CD4-positive, CD25-positive, alpha-beta regulatory T cell (primary cell): ENCODE measurements at regions not wholly inside any gene's neighbourhood (a gene's known extent, or its start where the extent isn't known, plus 50 kb on each side); places are given as distances from the start of the nearest gene placed in this dataset.

Experiments
- ATAC-seq, 2 donors: fragments of 150-1000 bp; cut with Tn5 transposase; one replicate each; pipeline ENCODE4 v1.10.0; 2021; ENCODE audit warnings: low read depth in 2 of 2, moderate number of reproducible peaks in 2 of 2, moderate library complexity in 1 of 2
- DNase-seq, 3 donors: peaks; one replicate each; pipeline versions ENCODE4 v3.0.0 to v3.0.0-alpha.2; 2012 to 2022; ENCODE audit warnings: mixed read lengths in 1 of 3
- H3K27ac ChIP-seq: one replicate; pipeline ENCODE4 v1.7.0; 2013; ENCODE audit warnings: mild to moderate bottlenecking, low read length; ENCODE audit not compliant: insufficient read depth, poor library complexity, severe bottlenecking
- H3K27me3 ChIP-seq: one replicate; pipeline ENCODE4 v1.7.0; 2013; ENCODE audit warnings: low read length; ENCODE audit not compliant: control insufficient read depth, insufficient read depth
- H3K36me3 ChIP-seq: one replicate; pipeline ENCODE4 v1.7.0; 2013; ENCODE audit warnings: mild to moderate bottlenecking, low read length, moderate library complexity; ENCODE audit not compliant: control insufficient read depth, insufficient read depth
- H3K4me1 ChIP-seq: 2 replicates; pipeline ENCODE4 v1.7.0; 2013; ENCODE audit warnings: mild to moderate bottlenecking, low read length; ENCODE audit not compliant: insufficient read depth, control insufficient read depth, poor library complexity, severe bottlenecking
- H3K4me3 ChIP-seq: one replicate; pipeline ENCODE4 v1.7.0; 2013; ENCODE audit warnings: low read depth, mild to moderate bottlenecking, low read length, moderate library complexity
- H3K9me3 ChIP-seq, 2 experiments: 1 replicate in 1 of 2; 2 replicates in 1 of 2; pipeline ENCODE4 v1.7.0; 2013; ENCODE audit warnings: low read length in 2 of 2, mild to moderate bottlenecking in 1 of 2, moderate library complexity in 1 of 2; ENCODE audit not compliant: control insufficient read depth in 2 of 2
- H3K27ac Mint-ChIP-seq, 3 donors: one replicate each; pipeline ENCODE4 v1.8.0; 2020 to 2022; ENCODE audit warnings: mild to moderate bottlenecking in 3 of 3, mixed read lengths in 3 of 3, moderate library complexity in 2 of 3
- H3K27me3 Mint-ChIP-seq: one replicate; pipeline ENCODE4 v1.8.0; 2022; ENCODE audit warnings: mild to moderate bottlenecking, mixed read lengths
- H3K36me3 Mint-ChIP-seq: one replicate; pipeline ENCODE4 v1.8.0; 2020; ENCODE audit warnings: mixed read lengths
- H3K4me1 Mint-ChIP-seq, 4 donors: one replicate each; pipeline ENCODE4 v1.8.0; 2020 to 2022; ENCODE audit warnings: mixed read lengths in 4 of 4, mild to moderate bottlenecking in 1 of 4
- H3K4me3 Mint-ChIP-seq, 4 donors: one replicate each; pipeline ENCODE4 v1.8.0; 2020 to 2022; ENCODE audit warnings: mild to moderate bottlenecking in 4 of 4, mixed read lengths in 4 of 4, moderate library complexity in 3 of 4
- H3K9me3 Mint-ChIP-seq, 7 donors: one replicate each; pipeline ENCODE4 v1.8.0; 2020 to 2022; ENCODE audit warnings: mixed read lengths in 7 of 7, mild to moderate bottlenecking in 3 of 7, moderate library complexity in 2 of 7

DNA sequence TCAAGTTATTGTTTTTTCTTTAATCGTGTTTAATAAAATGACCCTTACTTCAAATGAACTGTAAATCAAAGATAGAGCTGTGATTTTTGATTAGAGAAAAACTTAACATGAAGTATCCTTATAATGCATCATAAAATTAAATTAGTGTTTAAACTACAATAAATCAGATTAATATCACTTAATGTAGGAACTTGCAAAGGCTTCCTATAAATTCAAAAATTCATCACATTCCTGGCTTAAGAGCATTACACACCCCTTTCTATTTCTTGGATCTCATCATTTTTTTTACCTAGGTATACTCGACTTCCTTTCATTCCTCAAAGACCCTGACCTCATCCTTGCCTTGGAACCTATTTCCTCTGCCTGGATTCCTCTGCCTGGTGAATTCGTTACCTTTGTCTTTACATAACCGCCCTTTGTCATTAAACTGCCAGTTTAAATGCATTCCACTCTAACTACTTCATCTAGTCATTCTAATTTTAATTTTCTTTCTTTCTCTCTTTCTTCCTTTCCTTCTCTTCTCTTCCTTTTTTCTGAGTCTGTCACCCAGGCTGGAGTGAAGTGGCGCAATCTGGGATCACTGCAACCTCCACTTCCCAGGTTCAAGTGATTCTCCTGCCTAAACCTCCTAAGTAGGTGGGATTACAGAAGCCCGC, 1244.5 kb downstream of the OTOL1 start:
- H3K9me3 Mint-ChIP-seq = peaks cover 1 to 11% (median 3%) of the 10 kb centered on the region in 7 donors
- DNase-seq (no peak), ATAC-seq (no peak)
- H3K36me3 Mint-ChIP-seq = no peaks in the 10 kb centered on the region
- H3K4me1 Mint-ChIP-seq = no peaks in the 10 kb centered on the region
- no peak overlapping the region for H3K4me3 ChIP-seq
- no peak overlapping the region for H3K4me3 Mint-ChIP-seq
- no peaks in the 10 kb centered on the region for H3K27me3 ChIP-seq
- no peaks in the 10 kb centered on the region for H3K4me1 ChIP-seq
- no peaks in the 10 kb centered on the region for H3K36me3 ChIP-seq
- H3K27ac Mint-ChIP-seq = no peak overlapping the region
- H3K9me3 ChIP-seq = no peaks in the 10 kb centered on the region
- H3K27me3 Mint-ChIP-seq = no peaks in the 10 kb centered on the region
- H3K27ac ChIP-seq = no peak overlapping the region

DNA sequence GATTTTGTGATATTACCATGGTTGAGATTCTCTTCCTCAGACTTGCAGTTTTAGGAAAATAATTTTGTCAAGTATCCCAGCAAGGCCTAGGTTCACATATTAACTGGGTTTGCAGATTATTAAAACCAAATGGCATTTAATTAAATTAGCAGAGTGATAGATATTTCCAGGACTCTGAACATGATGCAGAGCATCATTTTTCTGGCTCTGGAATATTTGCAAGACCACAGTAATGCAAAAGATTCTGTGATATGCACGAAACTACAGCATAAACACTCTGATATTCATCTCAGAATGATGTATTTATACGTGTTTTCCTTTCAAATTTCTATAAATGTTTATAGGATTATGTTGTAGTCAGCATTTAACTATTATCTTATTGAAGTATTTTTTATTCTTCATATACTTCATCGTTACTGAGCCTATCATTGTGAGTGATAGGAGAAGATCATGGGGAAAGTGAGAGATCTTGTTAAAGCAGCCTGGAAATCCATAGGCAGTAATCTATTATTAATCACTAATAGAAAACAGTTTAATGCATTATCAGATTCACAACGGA, 1245.6 kb downstream of the OTOL1 start:
- no peaks in the 10 kb centered on the region for H3K4me1 ChIP-seq
- H3K9me3 ChIP-seq = no peaks in the 10 kb centered on the region
- Mint-ChIP-seq H3K9me3 (peaks cover 3 to 15% (median 4%) of the 10 kb centered on the region in 7 donors), H3K4me3 (no peak overlapping the region), H3K4me1 (no peaks in the 10 kb centered on the region), H3K36me3 (no peaks in the 10 kb centered on the region), H3K27me3 (no peaks in the 10 kb centered on the region), H3K27ac (no peak overlapping the region)
- H3K27ac ChIP-seq = no peak overlapping the region
- no peak for ATAC-seq
- no peaks in the 10 kb centered on the region for H3K36me3 ChIP-seq
- no peak for DNase-seq
- no peak overlapping the region for H3K4me3 ChIP-seq
- H3K27me3 ChIP-seq = no peaks in the 10 kb centered on the region

DNA sequence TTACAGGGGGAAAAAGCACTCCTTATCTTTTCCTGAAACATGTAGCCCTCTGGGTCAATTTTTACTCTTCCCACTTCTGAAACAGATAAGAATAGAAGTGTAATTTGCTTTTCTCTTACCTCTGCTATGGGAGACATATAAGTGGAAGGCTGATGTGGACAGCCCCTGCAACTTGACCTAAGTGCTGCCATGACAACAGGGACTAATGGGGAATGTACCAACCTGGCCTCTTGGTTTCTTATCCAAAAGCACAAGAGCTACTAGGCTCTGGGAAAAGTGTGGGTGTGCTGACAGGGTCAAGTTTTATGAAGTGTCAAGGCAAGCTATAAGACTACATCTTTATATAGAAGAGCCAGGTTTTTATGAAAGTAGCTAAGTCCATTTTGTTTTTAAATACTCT, 1246.5 kb downstream of the OTOL1 start:
- no peak for DNase-seq
- no peak overlapping the region for H3K4me3 Mint-ChIP-seq
- no peaks in the 10 kb centered on the region for H3K27me3 Mint-ChIP-seq
- peaks cover 3 to 18% (median 6%) of the 10 kb centered on the region in 7 donors for H3K9me3 Mint-ChIP-seq
- Histone ChIP-seq H3K4me3 (no peak overlapping the region), H3K4me1 (no peaks in the 10 kb centered on the region), H3K36me3 (no peaks in the 10 kb centered on the region), H3K9me3 (no peaks in the 10 kb centered on the region), H3K27me3 (no peaks in the 10 kb centered on the region), H3K27ac (no peak overlapping the region)
- no peak overlapping the region for H3K27ac Mint-ChIP-seq
- H3K4me1 Mint-ChIP-seq = no peaks in the 10 kb centered on the region
- H3K36me3 Mint-ChIP-seq = no peaks in the 10 kb centered on the region
- ATAC-seq = no peak

DNA sequence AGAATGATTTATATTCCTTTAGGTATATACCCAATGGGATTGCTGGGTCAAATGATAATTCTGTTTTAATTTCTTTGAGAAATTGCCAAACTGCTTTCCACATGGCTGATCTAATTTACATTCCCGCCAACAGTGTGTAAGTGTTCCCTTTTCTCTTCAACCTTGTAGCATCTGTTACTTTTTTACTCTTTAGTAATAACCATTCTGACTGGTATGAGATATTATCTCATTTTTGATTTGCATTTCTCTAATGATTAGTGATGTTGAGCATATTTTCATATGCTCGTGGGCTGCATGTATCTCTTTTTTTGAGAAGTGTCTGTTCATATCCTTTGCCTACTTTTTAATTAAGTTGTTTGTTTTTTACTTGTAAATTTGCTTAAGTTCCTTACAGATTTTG, 1264.2 kb downstream of the OTOL1 start:
- ATAC-seq = no peak
- no peaks in the 10 kb centered on the region for H3K27me3 ChIP-seq
- Mint-ChIP-seq H3K9me3 (peaks cover 0 to 18% (median 4%) of the 10 kb centered on the region in 7 donors), H3K27me3 (no peaks in the 10 kb centered on the region), H3K27ac (no peak overlapping the region), H3K4me1 (no peaks in the 10 kb centered on the region), H3K36me3 (no peaks in the 10 kb centered on the region), H3K4me3 (no peak overlapping the region)
- H3K9me3 ChIP-seq = peaks cover 0 to 7% of the 10 kb centered on the region in 2 experiments
- no peak overlapping the region for H3K4me3 ChIP-seq
- no peak overlapping the region for H3K27ac ChIP-seq
- DNase-seq = no peak
- no peaks in the 10 kb centered on the region for H3K36me3 ChIP-seq
- no peaks in the 10 kb centered on the region for H3K4me1 ChIP-seq

DNA sequence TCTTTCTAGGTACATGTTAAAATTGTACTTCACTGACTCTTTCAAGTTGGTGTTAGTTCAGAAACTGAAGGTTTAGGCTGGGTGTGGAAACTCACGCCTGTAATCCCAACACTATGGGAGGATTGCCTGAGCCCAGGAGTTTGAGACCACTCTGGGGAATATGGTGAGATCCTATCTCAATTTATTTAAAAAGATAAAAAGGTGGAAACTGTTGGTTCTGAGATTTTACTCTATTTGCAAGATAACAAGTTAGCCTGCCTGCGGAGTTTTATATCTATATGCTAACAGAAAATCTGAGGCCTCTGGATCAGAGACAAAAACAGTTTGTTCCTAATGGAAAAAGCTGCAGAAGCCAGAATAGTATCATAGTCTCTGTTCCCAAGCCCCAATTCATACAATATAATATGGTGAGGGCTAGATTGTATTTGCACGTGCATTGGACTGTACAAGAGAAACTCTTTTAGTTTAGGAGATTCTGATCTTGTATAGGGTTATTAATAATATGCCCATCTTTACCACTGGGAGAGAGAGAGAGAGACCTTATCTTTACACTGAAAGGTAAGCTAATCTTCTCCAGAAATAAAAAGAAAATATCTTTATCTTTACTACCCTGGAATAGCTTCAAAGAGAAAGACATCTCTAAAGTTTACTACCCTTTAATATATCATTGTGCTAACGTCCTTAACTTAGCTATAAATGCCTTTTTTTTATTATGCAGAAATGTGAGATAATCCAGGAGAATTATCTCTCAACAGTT, 1267.6 kb downstream of the OTOL1 start:
- H3K4me1 ChIP-seq = no peaks in the 10 kb centered on the region
- Mint-ChIP-seq H3K9me3 (peaks cover 0 to 15% (median 5%) of the 10 kb centered on the region in 7 donors), H3K4me1 (no peaks in the 10 kb centered on the region), H3K4me3 (no peak overlapping the region), H3K27me3 (no peaks in the 10 kb centered on the region), H3K27ac (no peak overlapping the region), H3K36me3 (no peaks in the 10 kb centered on the region)
- H3K4me3 ChIP-seq = no peak overlapping the region
- H3K9me3 ChIP-seq = peaks cover 0 to 7% of the 10 kb centered on the region in 2 experiments
- ATAC-seq (no peak), DNase-seq (no peak)
- H3K27ac ChIP-seq = no peak overlapping the region
- no peaks in the 10 kb centered on the region for H3K27me3 ChIP-seq
- no peaks in the 10 kb centered on the region for H3K36me3 ChIP-seq

DNA sequence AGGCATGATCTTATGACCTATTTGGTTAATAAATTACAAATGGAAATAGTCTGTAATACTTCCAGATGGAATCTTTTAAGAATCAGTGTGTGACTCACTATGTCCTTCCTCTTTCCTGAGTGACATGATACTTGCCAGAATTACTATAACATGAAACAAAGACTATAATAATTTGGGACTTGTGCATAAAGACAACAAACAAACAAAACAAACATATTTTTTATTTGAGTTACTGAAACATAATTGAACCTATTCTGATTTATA, 1268.1 kb downstream of the OTOL1 start:
- no peaks in the 10 kb centered on the region for H3K36me3 ChIP-seq
- DNase-seq = no peak
- no peak overlapping the region for H3K4me3 ChIP-seq
- H3K4me1 ChIP-seq = no peaks in the 10 kb centered on the region
- peaks cover 0 to 7% of the 10 kb centered on the region in 2 experiments for H3K9me3 ChIP-seq
- Mint-ChIP-seq H3K36me3 (no peaks in the 10 kb centered on the region), H3K9me3 (peaks cover 0 to 15% (median 5%) of the 10 kb centered on the region in 7 donors), H3K4me3 (no peak overlapping the region), H3K27me3 (no peaks in the 10 kb centered on the region), H3K27ac (no peak overlapping the region), H3K4me1 (no peaks in the 10 kb centered on the region)
- no peak overlapping the region for H3K27ac ChIP-seq
- ATAC-seq = no peak
- no peaks in the 10 kb centered on the region for H3K27me3 ChIP-seq

DNA sequence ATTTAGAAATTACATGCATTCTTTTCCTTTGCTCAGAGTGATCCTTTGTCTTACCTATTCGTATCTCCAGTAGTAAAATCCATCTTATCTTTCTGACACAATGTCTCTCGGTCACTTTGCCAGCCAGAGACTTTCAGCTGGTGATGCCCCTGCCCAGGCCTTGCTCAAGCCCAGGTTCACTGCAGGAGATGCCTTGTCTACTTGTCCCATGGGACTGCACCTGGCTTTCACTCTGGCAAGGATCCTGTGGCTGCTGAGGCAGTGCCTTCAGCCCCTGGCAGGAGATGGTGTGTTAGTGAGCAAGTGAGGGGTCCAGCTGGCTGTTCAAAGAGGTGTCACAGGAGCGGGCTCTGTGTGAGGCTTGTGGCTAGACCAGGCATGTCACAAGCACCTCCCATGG, 1268.9 kb downstream of the OTOL1 start:
- no peak overlapping the region for H3K27ac ChIP-seq
- H3K36me3 ChIP-seq = no peaks in the 10 kb centered on the region
- no peak overlapping the region for H3K27ac Mint-ChIP-seq
- no peak overlapping the region for H3K4me3 ChIP-seq
- no peaks in the 10 kb centered on the region for H3K4me1 Mint-ChIP-seq
- H3K9me3 ChIP-seq = peaks cover 0 to 7% of the 10 kb centered on the region in 2 experiments
- DNase-seq (no peak), ATAC-seq (no peak)
- H3K27me3 Mint-ChIP-seq = no peaks in the 10 kb centered on the region
- H3K4me1 ChIP-seq = no peaks in the 10 kb centered on the region
- no peak overlapping the region for H3K4me3 Mint-ChIP-seq
- H3K27me3 ChIP-seq = no peaks in the 10 kb centered on the region
- no peaks in the 10 kb centered on the region for H3K36me3 Mint-ChIP-seq
- peaks cover 0 to 13% (median 5%) of the 10 kb centered on the region in 7 donors for H3K9me3 Mint-ChIP-seq

DNA sequence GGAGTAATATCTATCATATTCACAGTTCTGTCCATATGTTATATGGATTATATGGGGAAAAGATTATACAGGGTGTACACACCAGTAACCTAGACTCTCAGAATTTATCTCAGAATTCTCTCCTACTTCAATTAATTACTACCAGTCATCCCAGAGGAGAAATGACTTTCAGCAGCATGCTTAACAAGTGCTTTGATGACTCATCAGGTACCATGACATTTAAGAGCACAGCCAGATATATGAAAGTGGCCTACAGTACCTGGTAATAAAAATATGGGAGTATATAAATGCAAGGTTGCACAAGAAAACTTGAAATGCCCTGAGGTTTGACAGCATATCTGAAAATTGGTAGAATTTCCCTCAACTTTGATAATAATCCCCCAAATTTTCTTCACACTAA, 1273.0 kb downstream of the OTOL1 start:
- Mint-ChIP-seq H3K4me3 (no peak overlapping the region), H3K4me1 (no peaks in the 10 kb centered on the region), H3K27me3 (no peaks in the 10 kb centered on the region), H3K36me3 (no peaks in the 10 kb centered on the region), H3K27ac (no peak overlapping the region), H3K9me3 (peaks cover 0 to 7% (median 5%) of the 10 kb centered on the region in 7 donors)
- no peak for ATAC-seq
- no peak for DNase-seq
- H3K27ac ChIP-seq = no peak overlapping the region
- H3K4me3 ChIP-seq = no peak overlapping the region
- no peaks in the 10 kb centered on the region for H3K27me3 ChIP-seq
- no peaks in the 10 kb centered on the region for H3K4me1 ChIP-seq
- no peaks in the 10 kb centered on the region for H3K36me3 ChIP-seq
- H3K9me3 ChIP-seq = peaks cover 2 to 9% of the 10 kb centered on the region in 2 experiments
